RWPE2 (cell line): ENCODE measurements at regions not wholly inside any gene's neighbourhood (a gene's known extent, or its start where the extent isn't known, plus 50 kb on each side); places are given as distances from the start of the nearest gene placed in this dataset.
A peak's percentile ranks its signal among the peaks of the same experiment; 100 is the strongest.

Experiments used
- ATAC-seq: fragments of 200-7000 bp; cut with Tn5 transposase; 3 replicates; pipeline ENCODE4 v1.9.1; 2021; ENCODE audit warnings: low read depth
- DNase-seq: peaks from one replicate; pipeline ENCODE4 v3.0.0-alpha.2; 2020; ENCODE audit warnings: low spot score
- H3K27ac ChIP-seq: fragments of 450-650 bp; 2 replicates; pipeline ENCODE4 v1.5.1; 2017; ENCODE audit warnings: mild to moderate bottlenecking; ENCODE audit not compliant: poor library complexity, severe bottlenecking
- H3K27me3 ChIP-seq: fragments of 250-450 bp; sonication (Bioruptor Pico); 2 replicates; pipeline ENCODE4 v1.5.1; 2021; ENCODE audit warnings: mild to moderate bottlenecking, moderate library complexity; ENCODE audit not compliant: insufficient read depth, poor library complexity, severe bottlenecking
- H3K36me3 ChIP-seq: fragments of 250-450 bp; sonication (Bioruptor Pico); 2 replicates; pipeline ENCODE4 v1.5.1; 2020; ENCODE audit warnings: low read depth, mild to moderate bottlenecking, moderate library complexity
- H3K4me1 ChIP-seq: fragments of 250-450 bp; sonication (Bioruptor Pico); 2 replicates; pipeline ENCODE4 v1.5.1; 2021; ENCODE audit warnings: mild to moderate bottlenecking, moderate library complexity; ENCODE audit not compliant: insufficient read depth, poor library complexity, severe bottlenecking
- H3K4me3 ChIP-seq: fragments of 250-450 bp; sonication (Bioruptor Pico); 2 replicates; pipeline ENCODE4 v1.5.1; 2021; ENCODE audit warnings: mild to moderate bottlenecking, moderate library complexity; ENCODE audit not compliant: severe bottlenecking
- H3K9me3 ChIP-seq: fragments of 250-450 bp; sonication (Bioruptor Pico); 2 replicates; pipeline ENCODE4 v1.5.1; 2021; ENCODE audit warnings: mild to moderate bottlenecking, moderate library complexity; ENCODE audit not compliant: severe bottlenecking
- TF ChIP-seq, protein P1 (sequence below): fragments of 450-650 bp; IDR thresholded peaks from one replicate; pipeline ENCODE4 v1.5.1; 2017; ENCODE audit warnings: mild to moderate bottlenecking, moderate library complexity; ENCODE audit not compliant: poor library complexity, severe bottlenecking

DNA sequence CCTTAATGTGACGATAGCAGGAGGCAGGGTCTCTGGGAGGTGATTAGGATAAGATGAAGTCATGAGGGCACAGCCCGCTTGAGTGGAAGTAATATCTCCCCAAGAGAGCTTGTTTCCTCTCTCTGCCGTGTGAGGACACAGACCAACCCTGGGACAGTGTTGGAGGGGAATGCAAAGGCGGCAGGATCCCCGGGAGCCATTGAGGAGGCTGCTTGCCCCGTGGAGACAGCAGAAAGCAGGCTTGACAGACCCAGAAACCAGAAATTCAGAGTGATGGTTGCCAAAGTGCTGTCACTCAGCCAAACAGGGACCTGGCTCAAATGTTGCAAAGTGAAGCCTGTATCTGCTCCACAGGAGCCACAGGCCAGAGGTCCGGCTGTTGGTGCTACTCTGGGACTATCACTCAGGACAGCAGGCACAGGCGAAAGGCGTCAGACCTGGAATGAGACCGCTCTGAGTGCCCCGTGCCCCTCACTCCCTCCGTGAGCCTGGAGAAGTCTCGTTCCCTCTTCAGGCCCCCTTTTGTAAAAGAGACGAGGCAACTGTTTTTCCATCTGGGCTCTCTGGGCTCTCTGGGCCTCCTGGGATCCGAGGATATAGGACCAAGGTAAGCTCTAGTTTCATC is 96.6 kb upstream of the VANGL1 start:
- Histone ChIP-seq H3K4me1 (peaks cover 22% of the 10 kb centered on the region), H3K4me3 (no peak overlapping the region), H3K27ac (peak overlapping the region; percentile 91), H3K36me3 (no peaks in the 10 kb centered on the region), H3K27me3 (no peaks in the 10 kb centered on the region), H3K9me3 (no peaks in the 10 kb centered on the region)
- DNase-seq (no peak), ATAC-seq (no peak)
- TF ChIP-seq, protein P1, sequence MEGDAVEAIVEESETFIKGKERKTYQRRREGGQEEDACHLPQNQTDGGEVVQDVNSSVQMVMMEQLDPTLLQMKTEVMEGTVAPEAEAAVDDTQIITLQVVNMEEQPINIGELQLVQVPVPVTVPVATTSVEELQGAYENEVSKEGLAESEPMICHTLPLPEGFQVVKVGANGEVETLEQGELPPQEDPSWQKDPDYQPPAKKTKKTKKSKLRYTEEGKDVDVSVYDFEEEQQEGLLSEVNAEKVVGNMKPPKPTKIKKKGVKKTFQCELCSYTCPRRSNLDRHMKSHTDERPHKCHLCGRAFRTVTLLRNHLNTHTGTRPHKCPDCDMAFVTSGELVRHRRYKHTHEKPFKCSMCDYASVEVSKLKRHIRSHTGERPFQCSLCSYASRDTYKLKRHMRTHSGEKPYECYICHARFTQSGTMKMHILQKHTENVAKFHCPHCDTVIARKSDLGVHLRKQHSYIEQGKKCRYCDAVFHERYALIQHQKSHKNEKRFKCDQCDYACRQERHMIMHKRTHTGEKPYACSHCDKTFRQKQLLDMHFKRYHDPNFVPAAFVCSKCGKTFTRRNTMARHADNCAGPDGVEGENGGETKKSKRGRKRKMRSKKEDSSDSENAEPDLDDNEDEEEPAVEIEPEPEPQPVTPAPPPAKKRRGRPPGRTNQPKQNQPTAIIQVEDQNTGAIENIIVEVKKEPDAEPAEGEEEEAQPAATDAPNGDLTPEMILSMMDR = no peak

DNA sequence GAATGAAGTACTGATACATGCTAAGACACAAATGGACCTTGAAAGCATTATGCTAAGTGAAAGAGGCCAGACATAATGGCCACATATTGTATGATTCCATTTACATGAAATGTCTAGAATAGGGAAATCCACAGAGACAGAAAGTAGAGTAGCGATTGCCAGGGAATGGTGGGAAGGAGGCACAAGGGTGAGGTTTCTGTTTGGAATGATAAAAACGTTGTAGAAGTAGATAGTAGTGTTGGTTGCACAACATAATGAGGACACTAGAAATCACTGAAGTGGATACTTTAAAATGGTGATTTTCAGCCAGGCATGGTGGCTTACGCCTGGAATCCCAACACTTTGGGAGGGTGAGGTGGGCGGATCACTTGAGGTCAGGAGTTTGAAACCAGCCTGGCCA is 97.6 kb upstream of the VANGL1 start:
- ATAC-seq (no peak), DNase-seq (no peak)
- peaks cover 22% of the 10 kb centered on the region for H3K4me1 ChIP-seq

DNA sequence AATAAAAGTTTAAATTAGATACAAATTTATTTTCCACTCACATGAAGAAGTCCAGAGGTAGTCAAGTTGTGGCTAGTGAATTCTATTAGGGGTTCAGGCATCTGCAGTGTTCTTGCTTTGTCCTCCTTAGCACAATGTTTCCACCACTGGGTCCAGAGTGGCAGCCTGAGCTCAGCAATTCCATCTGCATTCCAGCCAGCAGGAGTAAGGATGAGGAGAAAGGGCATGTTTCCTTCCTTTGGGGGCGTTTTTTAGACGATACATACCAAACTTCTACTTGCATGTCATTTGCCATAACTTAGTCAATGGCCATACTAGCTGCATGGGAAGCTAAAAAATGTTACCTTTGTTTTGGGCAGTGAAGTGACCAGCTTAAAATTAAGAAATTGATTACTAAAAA is 98.5 kb upstream of the VANGL1 start:
- H3K36me3 ChIP-seq = no peaks in the 10 kb centered on the region
- ATAC-seq (no peak), DNase-seq (no peak)
- H3K4me1 ChIP-seq = peaks cover 22% of the 10 kb centered on the region
- H3K4me3 ChIP-seq = no peak overlapping the region
- no peak overlapping the region for H3K27ac ChIP-seq
- no peaks in the 10 kb centered on the region for H3K9me3 ChIP-seq
- TF ChIP-seq, protein P1 = no peak
- H3K27me3 ChIP-seq = no peaks in the 10 kb centered on the region

More for the DNA sequence above, 97.6 kb upstream of the VANGL1 start:
- H3K36me3 ChIP-seq = no peaks in the 10 kb centered on the region
- H3K27ac ChIP-seq = no peak overlapping the region
- H3K27me3 ChIP-seq = no peaks in the 10 kb centered on the region
- no peak overlapping the region for H3K4me3 ChIP-seq
- TF ChIP-seq, protein P1 = no peak
- no peaks in the 10 kb centered on the region for H3K9me3 ChIP-seq

DNA sequence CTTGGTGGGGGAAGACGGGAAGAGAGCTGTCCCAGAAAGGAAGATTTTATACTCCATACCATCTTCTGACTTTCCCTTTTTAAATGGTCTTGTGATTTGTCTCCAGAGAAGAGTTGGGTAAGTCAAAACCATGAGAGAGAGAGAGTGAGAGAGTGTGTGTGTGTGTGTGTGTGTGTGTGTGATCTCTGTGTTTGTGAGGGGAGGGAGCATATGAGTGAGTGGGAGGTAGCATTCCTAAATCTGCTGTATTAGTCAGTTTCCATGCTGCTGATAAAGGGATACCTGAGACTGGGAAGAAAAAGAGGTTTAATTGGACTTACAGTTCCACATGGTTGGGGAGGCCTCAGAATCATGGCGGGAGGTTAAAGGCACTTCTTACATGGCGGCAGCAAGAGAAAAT is 102.0 kb upstream of the VANGL1 start:
- H3K4me1 ChIP-seq = peaks cover under 1% of the 10 kb centered on the region
- no peak for DNase-seq
- ATAC-seq = no peak
- no peaks in the 10 kb centered on the region for H3K36me3 ChIP-seq
- TF ChIP-seq, protein P1 = no peak
- no peaks in the 10 kb centered on the region for H3K27me3 ChIP-seq
- H3K27ac ChIP-seq = no peak overlapping the region
- H3K4me3 ChIP-seq = no peak overlapping the region
- H3K9me3 ChIP-seq = no peaks in the 10 kb centered on the region

DNA sequence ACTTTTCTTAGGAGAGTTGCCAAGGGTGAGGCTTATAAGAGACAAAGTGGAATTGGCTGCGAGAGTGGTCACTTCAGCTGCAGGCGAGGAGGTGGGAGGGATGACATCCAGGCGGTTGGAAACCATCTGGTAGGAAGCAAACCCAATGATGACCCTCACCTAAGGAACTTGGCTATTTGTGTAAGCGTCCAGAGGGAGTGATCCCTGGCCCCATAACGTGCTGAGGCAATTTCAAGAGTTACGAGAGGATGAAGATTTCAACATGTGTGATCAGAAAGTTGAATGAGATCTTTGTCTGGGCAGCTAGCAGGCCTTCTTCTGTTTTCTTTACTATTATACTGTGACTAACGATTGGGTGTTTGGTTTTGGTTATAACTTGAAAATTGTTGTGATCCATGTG is 102.7 kb upstream of the VANGL1 start:
- Histone ChIP-seq H3K9me3 (no peaks in the 10 kb centered on the region), H3K27me3 (no peaks in the 10 kb centered on the region), H3K36me3 (no peaks in the 10 kb centered on the region), H3K4me1 (no peaks in the 10 kb centered on the region), H3K4me3 (no peak overlapping the region), H3K27ac (no peak overlapping the region)
- DNase-seq = no peak
- TF ChIP-seq, protein P1 = no peak
- no peak for ATAC-seq
